Natural killer cell treated with Interleukin-12 subunit alpha and Interleukin-12 subunit beta and Interleukin-15 and Interleukin-18, amount 100 ng/mL, for 72 hours (primary cell): ENCODE measurements at regions not wholly inside any gene's neighbourhood (a gene's known extent, or its start where the extent isn't known, plus 50 kb on each side); places are given as distances from the start of the nearest gene placed in this dataset.
"Not testable (repeated sequence)": the region's sequence is repeated elsewhere in the genome, so short reads cannot be mapped to it uniquely, and the experiment has no call there.

Experiments used
- ATAC-seq, 2 donors: fragments of 150-1000 bp; cut with Tn5 transposase in 1 of 2; sonication (Bioruptor Pico), chemical (Tn5 transposase) in 1 of 2; 2 replicates each; pipeline ENCODE4 v1.10.0; 2021
- DNase-seq: peaks from one replicate; pipeline ENCODE4 v3.0.0; 2022; ENCODE audit warnings: low spot score
- H3K27ac Mint-ChIP-seq, 2 donors: 1 replicate in 1 of 2; 2 replicates in 1 of 2; pipeline ENCODE4 v1.8.0; 2022; ENCODE audit warnings: mixed read lengths in 2 of 2, mild to moderate bottlenecking in 1 of 2, moderate library complexity in 1 of 2
- H3K27me3 Mint-ChIP-seq, 2 donors: 1 replicate in 1 of 2; 2 replicates in 1 of 2; pipeline ENCODE4 v1.8.0; 2022; ENCODE audit warnings: mixed read lengths in 2 of 2
- H3K36me3 Mint-ChIP-seq: one replicate; pipeline ENCODE4 v1.8.0; 2022; ENCODE audit warnings: mixed read lengths
- H3K4me1 Mint-ChIP-seq, 2 donors: 1 replicate in 1 of 2; 2 replicates in 1 of 2; pipeline ENCODE4 v1.8.0; 2022; ENCODE audit warnings: low read depth in 2 of 2, mixed read lengths in 2 of 2, mild to moderate bottlenecking in 1 of 2
- H3K4me3 Mint-ChIP-seq: one replicate; pipeline ENCODE4 v1.8.0; 2022; ENCODE audit warnings: mixed read lengths
- H3K9me3 Mint-ChIP-seq: 2 replicates; pipeline ENCODE4 v1.8.0; 2022; ENCODE audit warnings: mixed read lengths

DNA sequence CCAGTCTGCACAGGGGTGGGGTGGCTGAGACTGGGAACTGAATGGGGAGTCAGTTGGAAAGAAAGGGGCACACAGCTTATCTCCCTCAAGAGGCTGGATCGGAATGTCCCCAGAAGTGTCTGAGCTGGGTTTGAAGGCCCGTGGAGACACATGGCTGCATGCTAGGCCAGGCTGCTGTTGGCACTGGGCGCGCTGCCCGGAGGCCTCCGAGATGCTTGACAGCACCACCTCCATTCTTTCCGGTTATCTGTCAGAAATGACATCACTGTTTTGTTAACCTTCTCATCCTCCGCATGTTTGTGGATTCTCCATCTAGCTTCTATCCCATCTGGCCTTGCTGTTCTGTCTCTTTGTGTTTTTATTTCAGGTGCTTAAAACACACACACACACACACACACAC, 85.5 kb downstream of the APIP start:
- no peaks in the 10 kb centered on the region for H3K4me1 Mint-ChIP-seq
- no peaks in the 10 kb centered on the region for H3K36me3 Mint-ChIP-seq
- H3K9me3 Mint-ChIP-seq = no peaks in the 10 kb centered on the region
- DNase-seq (no peak), ATAC-seq (no peak)
- H3K27me3 Mint-ChIP-seq = peaks cover 9 to 17% of the 10 kb centered on the region in 2 donors
- no peak overlapping the region for H3K27ac Mint-ChIP-seq
- no peak overlapping the region for H3K4me3 Mint-ChIP-seq

DNA sequence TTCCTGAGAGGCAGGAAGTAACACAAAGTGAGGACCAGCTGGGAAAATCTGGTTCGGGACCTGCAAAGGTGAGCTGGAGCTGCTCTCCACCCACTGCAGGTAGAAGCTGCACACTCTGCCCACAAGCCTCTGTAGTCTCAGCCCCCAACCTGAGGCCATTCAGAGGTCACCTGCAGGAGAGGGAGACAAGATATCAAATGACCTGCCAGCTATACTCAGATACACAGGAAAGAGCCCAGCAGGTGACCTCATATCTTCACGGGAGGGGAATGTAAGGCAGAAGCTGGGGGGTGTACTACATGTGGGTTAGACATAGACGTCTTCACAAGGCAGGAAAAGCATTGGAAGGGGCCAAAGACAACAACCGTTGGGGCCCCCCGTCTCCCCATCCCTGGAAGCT, 86.1 kb downstream of the APIP start:
- Mint-ChIP-seq H3K9me3 (no peaks in the 10 kb centered on the region), H3K27me3 (peaks cover 7 to 13% of the 10 kb centered on the region in 2 donors), H3K36me3 (no peaks in the 10 kb centered on the region), H3K27ac (no peak overlapping the region), H3K4me1 (no peaks in the 10 kb centered on the region), H3K4me3 (no peak overlapping the region)
- DNase-seq = no peak
- peak in 1 of 2 donors; percentile 5 for ATAC-seq

DNA sequence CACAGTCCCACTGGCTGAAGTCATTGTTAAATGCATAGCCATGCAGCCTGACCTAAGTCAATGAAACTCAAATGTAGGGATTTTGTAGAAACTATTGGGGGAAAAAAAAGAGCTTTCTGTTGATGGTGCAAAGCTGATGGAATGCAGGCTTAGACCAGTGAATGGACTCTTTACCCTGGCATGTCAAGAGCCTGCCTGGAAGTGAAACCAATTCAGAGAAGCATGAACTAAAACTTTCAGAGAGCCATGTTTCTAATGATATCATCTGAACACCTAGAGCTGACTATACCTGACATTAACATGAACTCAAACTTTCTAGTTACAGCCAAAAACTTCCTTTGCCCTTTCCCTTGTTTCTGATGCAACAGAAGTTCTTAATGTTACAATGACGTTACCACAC, 89.0 kb downstream of the APIP start:
- ATAC-seq (no peak), DNase-seq (no peak)
- no peak overlapping the region for H3K4me3 Mint-ChIP-seq
- no peaks in the 10 kb centered on the region for H3K36me3 Mint-ChIP-seq
- H3K27ac Mint-ChIP-seq = no peak overlapping the region
- no peaks in the 10 kb centered on the region for H3K4me1 Mint-ChIP-seq
- H3K9me3 Mint-ChIP-seq = no peaks in the 10 kb centered on the region
- H3K27me3 Mint-ChIP-seq = peaks cover 3 to 12% of the 10 kb centered on the region in 2 donors

DNA sequence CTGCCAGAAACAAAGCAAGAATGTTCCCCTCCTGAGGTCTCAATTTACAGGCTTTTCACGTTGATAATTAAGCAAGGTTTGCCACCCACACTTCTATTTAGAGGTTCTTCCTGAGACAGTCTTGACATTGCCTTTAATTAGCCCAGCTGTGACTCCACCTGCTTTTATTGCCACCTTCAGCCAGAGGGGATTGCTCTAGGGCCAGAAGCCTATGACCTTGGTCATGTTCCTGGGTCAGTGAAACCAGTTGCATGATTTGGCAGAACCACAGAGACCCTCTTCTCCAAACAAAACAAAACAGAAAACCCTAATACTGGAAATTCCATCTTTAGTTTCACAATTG, 89.8 kb downstream of the APIP start:
- Mint-ChIP-seq H3K27me3 (peaks cover 4 to 18% of the 10 kb centered on the region in 2 donors), H3K27ac (no peak overlapping the region), H3K9me3 (no peaks in the 10 kb centered on the region), H3K36me3 (no peaks in the 10 kb centered on the region), H3K4me1 (no peaks in the 10 kb centered on the region), H3K4me3 (no peak overlapping the region)
- DNase-seq (no peak), ATAC-seq (no peak)

DNA sequence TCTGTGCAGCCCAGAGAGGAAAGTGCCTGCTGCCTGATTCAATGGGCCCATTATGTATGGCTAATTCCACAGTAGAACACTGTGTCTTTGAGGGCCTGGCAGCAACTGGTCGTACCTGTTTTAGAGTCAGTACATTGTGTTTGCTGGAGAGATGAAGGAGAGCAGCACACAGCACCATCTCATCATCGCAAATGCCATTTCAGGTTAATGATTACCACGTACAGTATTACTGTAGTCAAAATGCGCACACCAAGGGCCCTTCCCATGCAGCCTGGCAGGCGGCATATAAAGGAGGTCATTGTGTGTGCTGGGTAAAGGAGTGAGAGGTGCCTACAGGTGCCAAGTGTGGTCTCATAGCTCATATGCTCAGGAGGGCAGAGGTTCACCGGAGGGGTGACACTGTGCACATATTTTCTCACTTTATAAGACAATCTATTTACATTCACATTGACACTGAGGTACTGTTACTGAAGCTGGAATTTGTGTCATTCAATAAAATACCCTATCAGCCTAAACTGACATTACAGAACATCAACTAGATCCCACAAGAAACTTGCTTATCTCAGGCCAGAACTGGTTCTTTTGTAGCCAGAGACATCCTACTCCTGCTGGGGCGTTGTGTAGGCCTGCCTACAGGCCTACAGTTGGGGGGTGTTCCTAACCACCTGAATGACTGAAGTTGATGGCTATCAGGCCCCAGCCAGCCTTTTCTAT, 90.4 kb downstream of the APIP start:
- Mint-ChIP-seq H3K27ac (no peak overlapping the region), H3K36me3 (no peaks in the 10 kb centered on the region), H3K4me1 (no peaks in the 10 kb centered on the region), H3K4me3 (no peak overlapping the region), H3K9me3 (no peaks in the 10 kb centered on the region), H3K27me3 (peaks cover 4 to 18% of the 10 kb centered on the region in 2 donors)
- ATAC-seq (no peak), DNase-seq (no peak)

DNA sequence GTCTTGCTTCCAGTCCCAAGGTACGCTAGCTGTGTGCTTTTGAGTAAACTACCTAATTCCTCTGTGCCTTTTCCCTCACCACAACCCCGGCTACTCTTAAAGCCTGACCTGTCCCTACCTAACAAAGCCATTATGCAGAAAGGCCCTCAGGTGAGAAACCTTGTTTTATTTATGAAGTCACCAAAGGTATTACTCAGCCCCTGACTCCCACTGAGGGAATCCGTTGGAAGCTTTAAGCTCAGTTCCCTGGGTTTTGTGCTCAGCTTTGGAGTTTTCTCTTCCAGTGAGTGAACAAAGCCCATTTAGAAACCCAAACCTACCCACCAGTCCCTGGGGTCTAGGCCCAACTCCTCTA, 90.9 kb downstream of the APIP start:
- Mint-ChIP-seq H3K9me3 (no peaks in the 10 kb centered on the region), H3K4me3 (no peak overlapping the region), H3K27ac (no peak overlapping the region), H3K27me3 (peaks cover 4 to 18% of the 10 kb centered on the region in 2 donors), H3K36me3 (no peaks in the 10 kb centered on the region), H3K4me1 (peaks cover 1% of the 10 kb centered on the region in 2 donors)
- DNase-seq = no peak
- ATAC-seq = no peak

DNA sequence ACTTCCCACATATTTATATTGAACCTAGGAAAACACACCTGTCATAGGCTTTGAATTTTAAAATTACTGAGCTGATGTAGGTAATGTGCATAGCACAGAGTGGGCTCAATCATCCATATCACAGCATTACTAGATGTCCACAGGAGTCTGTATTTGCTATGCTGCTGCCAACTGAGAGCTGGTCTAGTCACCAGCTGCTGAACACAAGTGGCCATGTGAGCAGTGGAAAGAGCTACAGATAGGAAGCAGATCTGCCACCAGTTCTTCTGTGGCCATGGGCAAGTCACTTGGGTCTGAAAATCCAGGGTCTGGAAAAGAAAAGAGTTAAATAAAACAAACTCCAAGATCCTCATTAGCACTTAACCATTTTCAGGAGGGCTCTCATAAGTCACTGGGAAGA, 91.8 kb downstream of the APIP start:
- peaks cover 9% of the 10 kb centered on the region in 2 donors for H3K4me1 Mint-ChIP-seq
- ATAC-seq (no peak), DNase-seq (no peak)
- H3K4me3 Mint-ChIP-seq = no peak overlapping the region
- no peaks in the 10 kb centered on the region for H3K9me3 Mint-ChIP-seq
- H3K27me3 Mint-ChIP-seq = peaks cover 8 to 25% of the 10 kb centered on the region in 2 donors
- H3K27ac Mint-ChIP-seq = no peak overlapping the region
- H3K36me3 Mint-ChIP-seq = no peaks in the 10 kb centered on the region

DNA sequence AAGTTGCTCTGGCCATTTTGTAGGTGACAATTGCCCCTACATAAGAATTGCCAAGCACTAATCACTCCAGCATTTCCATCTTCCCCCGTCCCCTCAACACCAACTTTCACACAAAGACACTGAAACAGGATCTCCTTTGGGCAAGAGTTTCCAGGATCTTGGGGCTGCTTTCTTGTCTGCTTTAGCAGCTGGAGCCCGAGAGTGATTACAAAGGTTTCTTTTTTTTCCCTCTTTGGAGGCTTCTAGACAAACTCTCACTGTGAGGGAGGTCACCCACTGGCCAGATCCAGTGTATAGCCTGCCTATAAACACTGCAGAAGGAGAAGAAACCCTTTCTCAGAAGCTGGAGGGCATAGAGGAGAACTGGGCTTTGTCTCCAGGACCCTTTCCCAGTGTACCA, 92.5 kb downstream of the APIP start:
- ATAC-seq = no peak
- no peak overlapping the region for H3K4me3 Mint-ChIP-seq
- peaks cover 8 to 25% of the 10 kb centered on the region in 2 donors for H3K27me3 Mint-ChIP-seq
- no peaks in the 10 kb centered on the region for H3K9me3 Mint-ChIP-seq
- H3K27ac Mint-ChIP-seq = no peak overlapping the region
- no peak for DNase-seq
- no peaks in the 10 kb centered on the region for H3K36me3 Mint-ChIP-seq
- peaks cover 9% of the 10 kb centered on the region in 2 donors for H3K4me1 Mint-ChIP-seq

DNA sequence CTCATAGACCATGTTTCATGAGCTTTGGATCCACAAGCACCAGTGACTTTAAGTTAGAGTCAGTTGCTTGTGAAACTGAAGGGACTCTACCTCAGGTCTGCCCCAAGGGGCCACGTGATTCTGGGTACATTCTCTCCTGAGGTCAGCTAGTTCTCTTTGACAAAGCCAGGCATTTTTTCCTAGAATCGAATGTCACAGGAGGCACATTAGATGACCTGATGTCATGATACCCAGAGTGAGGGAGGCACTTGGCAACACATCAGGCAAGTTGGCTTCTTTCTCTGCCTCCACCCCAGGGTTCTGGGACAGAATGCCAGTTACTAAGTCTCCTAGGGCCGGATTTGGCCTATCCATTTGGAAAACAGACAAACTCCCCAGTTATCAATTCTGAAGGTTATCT, 93.0 kb downstream of the APIP start:
- Mint-ChIP-seq H3K27me3 (peaks cover 8 to 21% of the 10 kb centered on the region in 2 donors), H3K36me3 (no peaks in the 10 kb centered on the region), H3K27ac (no peak overlapping the region), H3K4me1 (peaks cover 9% of the 10 kb centered on the region in 2 donors), H3K9me3 (no peaks in the 10 kb centered on the region), H3K4me3 (no peak overlapping the region)
- DNase-seq = no peak
- ATAC-seq = no peak

DNA sequence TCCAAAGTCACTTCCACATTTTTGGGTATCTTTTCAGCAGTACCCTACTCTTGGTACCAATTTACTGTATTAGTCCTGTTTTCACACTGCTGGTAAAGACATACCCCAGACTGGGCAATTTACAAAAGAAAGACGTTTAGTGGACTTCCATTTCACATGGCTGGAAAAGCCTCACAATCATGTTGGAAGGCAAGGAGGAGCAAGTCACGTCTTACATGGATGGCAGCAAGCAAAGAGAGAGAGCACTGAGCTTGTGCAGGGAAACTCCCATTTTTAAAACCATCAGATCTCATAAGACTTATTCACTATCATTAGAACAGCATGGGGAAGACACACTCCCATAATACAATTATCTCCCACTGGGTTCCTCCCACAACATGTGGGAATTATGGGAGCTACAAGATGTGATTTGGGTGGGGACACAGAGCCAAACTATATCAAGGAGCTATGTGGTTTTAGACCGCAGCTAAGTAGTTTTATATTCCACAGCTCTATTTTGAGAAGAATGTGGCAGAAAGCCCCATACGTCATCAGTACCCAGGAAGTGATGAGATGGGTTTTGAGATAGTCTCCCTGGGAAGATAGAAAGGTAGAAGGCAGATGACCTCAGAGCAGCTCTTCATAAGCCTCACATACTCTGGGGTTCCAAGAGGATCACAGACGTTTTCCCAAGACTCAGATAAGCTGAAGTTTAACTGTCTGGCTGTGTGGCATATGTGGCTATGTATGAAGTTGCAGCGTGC, 96.3 kb downstream of the APIP start:
- DNase-seq (no peak), ATAC-seq (no peak)
- Mint-ChIP-seq H3K4me3 (no peak overlapping the region), H3K27ac (no peak overlapping the region), H3K27me3 (peaks cover 8 to 29% of the 10 kb centered on the region in 2 donors), H3K36me3 (no peaks in the 10 kb centered on the region), H3K4me1 (peaks cover 9% of the 10 kb centered on the region in 2 donors), H3K9me3 (peaks cover 3% of the 10 kb centered on the region)

DNA sequence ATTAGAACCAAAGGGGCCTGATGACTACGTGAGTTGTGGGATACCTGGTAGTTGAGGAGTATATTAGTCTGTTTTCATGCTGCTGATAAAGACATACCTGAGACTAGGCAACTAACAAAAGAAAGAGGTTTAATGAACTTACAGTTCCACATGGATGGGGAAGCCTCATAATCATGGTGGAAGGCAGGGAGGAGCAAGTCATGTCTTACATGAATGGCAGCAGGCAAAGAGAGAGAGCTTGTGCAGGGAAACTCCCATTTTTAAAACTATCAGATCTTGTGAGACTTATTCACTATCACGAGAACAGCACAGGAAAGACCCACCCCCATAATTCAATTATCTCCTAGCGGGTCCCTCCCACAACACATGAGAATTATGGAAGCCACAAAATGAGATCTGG, 98.4 kb downstream of the APIP start:
- not testable (repeated sequence) for H3K4me3 Mint-ChIP-seq, DNase-seq, ATAC-seq, H3K36me3 Mint-ChIP-seq, H3K27ac Mint-ChIP-seq, H3K4me1 Mint-ChIP-seq, H3K9me3 Mint-ChIP-seq
- peaks cover 8 to 35% of the 10 kb centered on the region in 2 donors for H3K27me3 Mint-ChIP-seq

DNA sequence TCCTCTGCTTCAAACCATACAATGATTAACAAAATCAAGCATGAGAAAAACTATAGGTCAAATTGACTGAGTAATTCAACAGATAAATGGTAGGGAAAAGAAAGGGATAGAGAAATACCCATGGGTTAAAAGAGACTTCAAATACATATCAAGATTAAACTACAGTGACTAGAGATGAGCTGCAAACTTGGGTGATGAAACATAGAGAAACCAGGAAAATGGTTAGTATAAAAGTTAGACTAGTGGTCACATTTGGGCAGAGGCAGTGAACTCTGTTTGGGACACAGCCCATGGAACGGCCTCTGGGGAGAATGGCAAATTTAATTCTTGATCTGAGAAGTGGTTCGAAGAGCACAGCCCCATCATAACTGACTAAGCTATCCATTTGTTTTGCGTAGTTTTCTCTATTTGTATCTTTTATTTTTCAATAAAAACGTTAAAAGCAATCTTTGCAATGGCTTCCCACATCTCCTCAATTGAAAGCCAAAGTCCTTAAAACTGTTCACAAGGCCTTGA, 99.4 kb downstream of the APIP start:
- no peak for ATAC-seq
- Mint-ChIP-seq H3K36me3 (peaks cover 14% of the 10 kb centered on the region), H3K27me3 (peaks cover 10 to 39% of the 10 kb centered on the region in 2 donors), H3K9me3 (peaks cover 11% of the 10 kb centered on the region), H3K27ac (no peak overlapping the region), H3K4me3 (no peak overlapping the region), H3K4me1 (peaks cover 9% of the 10 kb centered on the region in 2 donors)
- no peak for DNase-seq

DNA sequence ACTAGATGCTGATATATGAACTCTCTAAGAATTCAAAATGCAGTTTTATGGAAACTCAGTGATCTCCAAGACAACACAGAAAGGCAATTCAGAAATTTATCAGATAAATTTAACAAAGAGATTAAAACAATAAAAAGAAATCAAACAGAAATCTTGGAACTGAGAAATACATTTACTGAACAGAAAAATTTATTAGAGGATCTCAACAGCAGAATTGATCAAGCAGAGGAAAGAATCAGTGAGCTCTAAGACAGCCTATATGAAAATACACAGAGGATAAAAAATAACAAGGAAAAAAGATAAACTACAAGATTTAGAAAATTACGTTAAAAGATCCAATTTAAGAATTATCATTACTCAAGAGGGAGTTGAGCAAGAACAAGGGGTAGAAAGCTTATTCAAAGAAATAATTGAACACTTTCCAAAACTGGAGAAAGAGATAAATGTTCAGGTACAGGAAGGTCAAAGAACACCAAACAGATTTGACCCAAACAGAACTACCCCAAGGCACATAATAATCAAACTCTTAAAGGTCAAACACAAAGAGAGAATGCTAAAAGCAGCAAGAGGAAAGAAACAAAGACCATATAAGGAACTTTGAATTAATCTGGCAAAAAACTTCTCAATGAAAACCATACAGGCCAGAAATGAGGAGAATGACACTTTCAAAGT, 103.1 kb downstream of the APIP start:
- no peak for ATAC-seq
- no peaks in the 10 kb centered on the region for H3K4me1 Mint-ChIP-seq
- no peak overlapping the region for H3K27ac Mint-ChIP-seq
- DNase-seq = no peak
- H3K4me3 Mint-ChIP-seq = no peak overlapping the region
- H3K36me3 Mint-ChIP-seq = peaks cover 28% of the 10 kb centered on the region
- H3K27me3 Mint-ChIP-seq = peaks cover 20 to 54% of the 10 kb centered on the region in 2 donors
- peaks cover 22% of the 10 kb centered on the region for H3K9me3 Mint-ChIP-seq

DNA sequence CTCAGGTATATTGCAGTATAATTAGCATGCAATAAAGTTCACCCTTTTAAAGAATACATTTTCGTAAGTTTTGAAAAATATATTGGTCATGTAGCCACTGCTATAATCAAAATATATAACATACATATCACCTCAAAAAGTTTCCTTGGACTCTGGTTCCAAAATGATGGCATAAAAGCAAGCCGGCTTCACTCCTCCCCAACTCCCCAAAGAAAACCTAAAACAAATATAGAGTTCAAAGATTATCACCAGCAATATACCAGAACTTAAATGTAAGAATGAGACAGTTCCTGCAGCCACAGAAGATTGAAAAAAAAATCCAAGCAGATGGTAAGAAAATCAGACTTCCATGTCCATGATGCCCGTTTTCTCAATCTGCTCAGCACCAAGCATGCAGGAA, 104.3 kb downstream of the APIP start:
- Mint-ChIP-seq H3K36me3 (peaks cover 28% of the 10 kb centered on the region), H3K4me3 (no peak overlapping the region), H3K9me3 (peaks cover 22% of the 10 kb centered on the region), H3K27ac (no peak overlapping the region), H3K4me1 (no peaks in the 10 kb centered on the region), H3K27me3 (peaks cover 23 to 47% of the 10 kb centered on the region in 2 donors)
- DNase-seq (no peak), ATAC-seq (no peak)
